H9 (cell line): ENCODE measurements at regions not wholly inside any gene's neighbourhood (a gene's known extent, or its start where the extent isn't known, plus 50 kb on each side); places are given as distances from the start of the nearest gene placed in this dataset.

Source experiments
- DNase-seq: peaks from one replicate; pipeline ENCODE4 v3.0.0-alpha.2; 2017
- H2AFZ ChIP-seq: one replicate; pipeline ENCODE4 v1.6.1; 2013; ENCODE audit warnings: mild to moderate bottlenecking, low read length, control low read depth, moderate library complexity
- H2AK5ac ChIP-seq: 2 replicates; pipeline ENCODE4 v1.6.1; 2013; ENCODE audit warnings: low read length, control low read depth, mixed read lengths; ENCODE audit not compliant: insufficient read length
- H2BK120ac ChIP-seq: one replicate; pipeline ENCODE4 v1.6.1; 2013; ENCODE audit warnings: low read depth, mild to moderate bottlenecking, low read length, control low read depth, inconsistent platforms; ENCODE audit not compliant: poor library complexity, severe bottlenecking
- H2BK12ac ChIP-seq: 2 replicates; pipeline ENCODE4 v1.6.1; 2013; ENCODE audit warnings: low read length, control low read depth, mixed read lengths, low read depth; ENCODE audit not compliant: insufficient read length
- H2BK15ac ChIP-seq: 2 replicates; pipeline ENCODE4 v1.6.1; 2013; ENCODE audit warnings: low read depth, low read length, control low read depth
- H2BK20ac ChIP-seq: one replicate; pipeline ENCODE4 v1.6.1; 2013; ENCODE audit warnings: low read depth, mild to moderate bottlenecking, low read length, control low read depth, inconsistent platforms; ENCODE audit not compliant: poor library complexity, severe bottlenecking
- H2BK5ac ChIP-seq: 2 replicates; pipeline ENCODE4 v1.6.1; 2013; ENCODE audit warnings: low read length, control low read depth, mixed read lengths; ENCODE audit not compliant: insufficient read length
- H3K14ac ChIP-seq: 2 replicates; pipeline ENCODE4 v1.6.1; 2013; ENCODE audit warnings: low read length, control low read depth; ENCODE audit not compliant: insufficient read depth
- H3K18ac ChIP-seq: 2 replicates; pipeline ENCODE4 v1.6.1; 2013; ENCODE audit warnings: low read depth, mild to moderate bottlenecking, mixed read lengths, low read length, control low read depth; ENCODE audit not compliant: insufficient read length
- H3K23ac ChIP-seq: 2 replicates; pipeline ENCODE4 v1.6.1; 2013; ENCODE audit warnings: low read length, control low read depth, mixed read lengths, low read depth; ENCODE audit not compliant: insufficient read length
- H3K23me2 ChIP-seq: 2 replicates; pipeline ENCODE4 v1.6.1; 2013; ENCODE audit warnings: low read depth, mild to moderate bottlenecking, mixed read lengths, low read length, control low read depth; ENCODE audit not compliant: insufficient read length, poor library complexity, severe bottlenecking
- H3K27ac ChIP-seq: 2 replicates; pipeline ENCODE4 v1.5.1; 2013; ENCODE audit warnings: low read length, control low read depth, mixed read lengths, low read depth; ENCODE audit not compliant: insufficient read length
- H3K27me3 ChIP-seq: 2 replicates; pipeline ENCODE4 v1.6.1; 2013; ENCODE audit warnings: low read length, control low read depth, inconsistent platforms; ENCODE audit not compliant: insufficient read depth
- H3K4ac ChIP-seq: 2 replicates; pipeline ENCODE4 v1.6.1; 2013; ENCODE audit warnings: low read depth, mild to moderate bottlenecking, control low read depth, inconsistent platforms, low read length, moderate library complexity
- H3K4me1 ChIP-seq: 2 replicates; pipeline ENCODE4 v1.6.1; 2013; ENCODE audit warnings: low read length, control low read depth, inconsistent platforms; ENCODE audit not compliant: insufficient read depth
- H3K4me2 ChIP-seq: 2 replicates; pipeline ENCODE4 v1.6.1; 2013; ENCODE audit warnings: low read length, control low read depth, mixed read lengths; ENCODE audit not compliant: insufficient read length, insufficient read depth
- H3K56ac ChIP-seq: 2 replicates; pipeline ENCODE4 v1.6.1; 2013; ENCODE audit warnings: low read depth, mild to moderate bottlenecking, mixed read lengths, low read length, control low read depth; ENCODE audit not compliant: insufficient read length
- H3K79me1 ChIP-seq: 2 replicates; pipeline ENCODE4 v1.6.1; 2013; ENCODE audit warnings: low read depth, mild to moderate bottlenecking, moderate library complexity, low read length, control low read depth, inconsistent platforms; ENCODE audit not compliant: insufficient read depth, poor library complexity, severe bottlenecking
- H3K79me2 ChIP-seq: 2 replicates; pipeline ENCODE4 v1.6.1; 2013; ENCODE audit warnings: low read length, control low read depth, inconsistent platforms; ENCODE audit not compliant: insufficient read depth
- H3K9ac ChIP-seq: 2 replicates; pipeline ENCODE4 v1.6.1; 2013; ENCODE audit warnings: low read length, control low read depth, mixed read lengths; ENCODE audit not compliant: insufficient read length; ENCODE audit errors: extremely low read depth
- H3K9me3 ChIP-seq: one replicate; pipeline ENCODE4 v1.6.1; 2013; ENCODE audit warnings: low read depth, low read length, inconsistent platforms; ENCODE audit not compliant: control insufficient read depth
- H3T11ph ChIP-seq: one replicate; pipeline ENCODE4 v1.6.1; 2013; ENCODE audit warnings: mild to moderate bottlenecking, low read length, control low read depth, inconsistent platforms
- H4K20me1 ChIP-seq: one replicate; pipeline ENCODE4 v1.6.1; 2013; ENCODE audit not compliant: control insufficient read depth, insufficient read length, insufficient read depth
- H4K5ac ChIP-seq: 2 replicates; pipeline ENCODE4 v1.6.1; 2013; ENCODE audit warnings: low read depth, mild to moderate bottlenecking, mixed read lengths, low read length, control low read depth; ENCODE audit not compliant: insufficient read length
- H4K8ac ChIP-seq: replicated peaks from 2 replicates; pipeline ENCODE4 v1.6.1; 2013; ENCODE audit warnings: low read length, control low read depth, mixed read lengths, low read depth; ENCODE audit not compliant: insufficient read length
- H4K91ac ChIP-seq: 2 replicates; pipeline ENCODE4 v1.6.1; 2013; ENCODE audit warnings: low read depth, mild to moderate bottlenecking, moderate library complexity, mixed read lengths, low read length, control low read depth; ENCODE audit not compliant: insufficient read length
- H3K27ac Mint-ChIP-seq, 3 experiments: 2 replicates in 2 of 3; 3 replicates in 1 of 3; pipeline ENCODE4 v1.8.0; 2020 to 2021; ENCODE audit warnings: mixed read lengths in 3 of 3, mild to moderate bottlenecking in 1 of 3, moderate library complexity in 1 of 3
- H3K27me3 Mint-ChIP-seq: 2 replicates; pipeline ENCODE4 v1.8.0; 2021; ENCODE audit warnings: low read depth, mild to moderate bottlenecking, moderate library complexity, mixed read lengths
- H3K36me3 Mint-ChIP-seq, 3 experiments: 2 replicates in 2 of 3; 3 replicates in 1 of 3; pipeline ENCODE4 v1.8.0; 2020 to 2021; ENCODE audit warnings: low read depth in 3 of 3, mixed read lengths in 3 of 3; ENCODE audit not compliant: insufficient read depth in 1 of 3
- H3K4me1 Mint-ChIP-seq, 2 experiments: 2 replicates each; pipeline ENCODE4 v1.8.0; 2020; ENCODE audit warnings: mixed read lengths in 2 of 2
- H3K4me3 Mint-ChIP-seq, 2 experiments: 2 replicates in 1 of 2; 3 replicates in 1 of 2; pipeline ENCODE4 v1.8.0; 2020 to 2021; ENCODE audit warnings: mild to moderate bottlenecking in 2 of 2, mixed read lengths in 2 of 2, moderate library complexity in 1 of 2
- H3K9me3 Mint-ChIP-seq, 2 experiments: 2 replicates in 1 of 2; 3 replicates in 1 of 2; pipeline ENCODE4 v1.8.0; 2020; ENCODE audit warnings: mild to moderate bottlenecking in 2 of 2, mixed read lengths in 2 of 2, moderate library complexity in 1 of 2
- CTCF ChIP-seq: fragments of 200-600 bp; sonication (generic); conservative IDR thresholded peaks from 3 replicates; pipeline ENCODE4 v1.8.0; 2021; ENCODE audit warnings: antibody characterized with exemption, mild to moderate bottlenecking
- WGBS: extraction: QIAGEN DNeasy Blood & Tissue Kit; methylation state at CpG from one replicate; pipeline ENCODE4 v1.1.7; 2013; ENCODE audit warnings: missing lambda C conversion rate, low lambda C conversion rate, mixed read lengths; ENCODE audit not compliant: insufficient read length; ENCODE audit errors: extremely low coverage; 5-methylcytosine and 5-hydroxymethylcytosine counted together

DNA sequence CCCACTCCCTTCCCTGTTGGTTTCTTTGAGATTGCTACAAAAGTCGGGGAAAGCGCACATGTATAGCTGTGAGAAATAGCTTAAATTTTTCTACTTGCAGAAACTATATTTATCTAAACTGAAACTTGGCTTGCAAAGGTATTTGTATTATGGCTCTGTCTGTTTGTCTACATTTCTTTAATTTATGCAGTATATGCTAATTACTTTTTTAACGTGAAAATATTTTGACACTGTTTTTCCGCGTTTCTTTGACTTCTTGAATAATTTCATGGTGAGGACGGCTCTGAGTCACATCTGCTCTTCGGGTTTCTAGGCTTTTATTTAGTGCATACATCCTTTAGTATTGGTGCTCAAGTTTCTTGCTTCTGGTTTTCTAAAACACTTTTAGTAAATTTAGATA is 182.1 kb upstream of the ZRANB2 start:
- no peaks in the 10 kb centered on the region for H3K4me1 Mint-ChIP-seq
- Histone ChIP-seq H3K27me3 (no peaks in the 10 kb centered on the region), H4K91ac (no peak overlapping the region), H4K8ac (no peak overlapping the region), H3K18ac (no peak overlapping the region), H4K20me1 (no peaks in the 10 kb centered on the region), H3K79me1 (no peaks in the 10 kb centered on the region), H2AK5ac (no peak overlapping the region), H3K9me3 (no peaks in the 10 kb centered on the region), H4K5ac (no peak overlapping the region), H3K4me1 (no peaks in the 10 kb centered on the region), H2BK12ac (no peak overlapping the region), H3K9ac (no peak overlapping the region), H3K23me2 (no peaks in the 10 kb centered on the region), H3K4ac (no peak overlapping the region), H2BK20ac (no peak overlapping the region), H3K56ac (no peak overlapping the region), H3T11ph (no peak overlapping the region), H3K23ac (no peak overlapping the region), H3K27ac (no peak overlapping the region), H2BK15ac (no peak overlapping the region), H3K4me2 (no peak overlapping the region), H3K79me2 (no peaks in the 10 kb centered on the region), H2BK5ac (no peak overlapping the region), H2BK120ac (no peak overlapping the region), H2AFZ (no peak overlapping the region), H3K14ac (no peak overlapping the region)
- no CpG with 5 or more reads among the region's 7 CpGs for WGBS
- no peak for TF ChIP-seq CTCF
- no peak overlapping the region for H3K4me3 Mint-ChIP-seq
- no peak overlapping the region for H3K27ac Mint-ChIP-seq
- H3K9me3 Mint-ChIP-seq: no peaks in the 10 kb centered on the region
- H3K36me3 Mint-ChIP-seq: no peaks in the 10 kb centered on the region
- no peaks in the 10 kb centered on the region for H3K27me3 Mint-ChIP-seq
- no peak for DNase-seq
